ENCODE measurements at regions not wholly inside any gene's neighbourhood (a gene's known extent, or its start where the extent isn't known, plus 50 kb on each side); places are given as distances from the start of the nearest gene placed in this dataset.

DNA sequence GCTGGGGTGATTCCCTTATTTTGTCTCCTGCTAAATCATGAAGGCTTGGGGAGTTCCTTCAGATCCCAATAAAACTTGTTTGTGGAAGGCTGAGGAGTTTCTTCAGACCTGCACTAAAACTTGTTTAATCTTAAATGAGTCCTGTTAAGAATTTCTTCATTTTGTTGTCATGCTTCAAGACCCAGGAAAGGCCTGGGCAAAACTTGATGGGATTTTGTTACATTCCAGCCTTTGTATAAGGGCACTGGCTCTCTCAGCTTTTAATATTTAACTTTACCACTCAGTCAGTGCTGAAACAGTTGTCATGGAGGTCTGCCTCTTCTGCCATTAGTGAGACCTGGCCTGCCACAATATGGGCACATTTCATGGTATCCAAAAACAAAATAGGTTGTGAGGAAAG, 699.0 kb downstream of the ETS1 start:
- TF ChIP-seq, protein P1, sequence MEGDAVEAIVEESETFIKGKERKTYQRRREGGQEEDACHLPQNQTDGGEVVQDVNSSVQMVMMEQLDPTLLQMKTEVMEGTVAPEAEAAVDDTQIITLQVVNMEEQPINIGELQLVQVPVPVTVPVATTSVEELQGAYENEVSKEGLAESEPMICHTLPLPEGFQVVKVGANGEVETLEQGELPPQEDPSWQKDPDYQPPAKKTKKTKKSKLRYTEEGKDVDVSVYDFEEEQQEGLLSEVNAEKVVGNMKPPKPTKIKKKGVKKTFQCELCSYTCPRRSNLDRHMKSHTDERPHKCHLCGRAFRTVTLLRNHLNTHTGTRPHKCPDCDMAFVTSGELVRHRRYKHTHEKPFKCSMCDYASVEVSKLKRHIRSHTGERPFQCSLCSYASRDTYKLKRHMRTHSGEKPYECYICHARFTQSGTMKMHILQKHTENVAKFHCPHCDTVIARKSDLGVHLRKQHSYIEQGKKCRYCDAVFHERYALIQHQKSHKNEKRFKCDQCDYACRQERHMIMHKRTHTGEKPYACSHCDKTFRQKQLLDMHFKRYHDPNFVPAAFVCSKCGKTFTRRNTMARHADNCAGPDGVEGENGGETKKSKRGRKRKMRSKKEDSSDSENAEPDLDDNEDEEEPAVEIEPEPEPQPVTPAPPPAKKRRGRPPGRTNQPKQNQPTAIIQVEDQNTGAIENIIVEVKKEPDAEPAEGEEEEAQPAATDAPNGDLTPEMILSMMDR (IDR thresholded peaks at IDR 0.05; ENCODE audit: insufficient read depth, low read length), result no peak
- DNase-seq (ENCODE audit: low read depth), result no peak
- no peak overlapping the region for H3K4me3 ChIP-seq (ENCODE audit: low read depth, low read length)

DNA sequence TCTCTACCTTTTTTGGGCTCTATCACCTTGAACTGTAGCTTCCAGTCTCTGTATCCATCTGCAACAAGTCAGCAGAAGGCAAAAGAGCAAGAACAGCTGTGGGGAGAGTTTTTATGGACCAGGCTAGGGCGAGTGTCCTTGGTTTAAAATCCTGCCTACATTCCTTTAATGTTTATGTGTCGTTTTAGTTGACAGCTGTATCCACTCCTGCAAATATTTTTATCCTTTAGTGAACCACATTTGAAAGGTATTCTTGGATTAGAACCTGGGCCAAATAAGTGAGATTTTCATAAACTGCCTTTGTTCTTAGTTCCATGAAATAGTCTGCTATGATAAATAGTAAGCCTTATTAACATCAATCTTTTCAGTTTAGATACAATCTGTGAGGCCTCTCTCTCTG, 712.2 kb downstream of the ETS1 start:
- TF ChIP-seq, protein P1 (IDR thresholded peaks at IDR 0.05; ENCODE audit: insufficient read depth, low read length), result no peak
- H3K4me3 ChIP-seq (ENCODE audit: low read depth, low read length), result no peak overlapping the region
- DNase-seq (ENCODE audit: low read depth), result peak; percentile 7

DNA sequence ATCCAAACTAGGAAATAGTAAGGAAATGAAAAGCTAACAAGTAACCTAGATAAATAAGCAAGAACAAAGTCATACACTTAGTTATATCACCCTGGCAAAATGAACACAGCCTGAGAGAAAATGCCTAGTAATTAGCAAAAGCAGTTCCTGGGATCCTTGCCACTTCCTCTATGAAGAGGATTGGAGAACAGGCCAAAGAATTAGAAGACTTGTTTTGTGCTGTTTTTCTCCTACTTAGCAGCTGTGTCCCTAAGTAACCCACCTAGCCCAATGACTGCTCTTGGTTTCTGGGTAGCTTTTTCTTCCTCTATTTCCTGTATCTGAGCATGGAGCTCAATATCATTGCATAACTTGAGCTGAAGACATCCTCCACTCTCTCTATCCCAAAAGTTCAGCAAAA, 713.9 kb downstream of the ETS1 start:
- DNase-seq (ENCODE audit: low read depth), result no peak
- TF ChIP-seq, protein P1 (IDR thresholded peaks at IDR 0.05; ENCODE audit: insufficient read depth, low read length), result no peak

DNA sequence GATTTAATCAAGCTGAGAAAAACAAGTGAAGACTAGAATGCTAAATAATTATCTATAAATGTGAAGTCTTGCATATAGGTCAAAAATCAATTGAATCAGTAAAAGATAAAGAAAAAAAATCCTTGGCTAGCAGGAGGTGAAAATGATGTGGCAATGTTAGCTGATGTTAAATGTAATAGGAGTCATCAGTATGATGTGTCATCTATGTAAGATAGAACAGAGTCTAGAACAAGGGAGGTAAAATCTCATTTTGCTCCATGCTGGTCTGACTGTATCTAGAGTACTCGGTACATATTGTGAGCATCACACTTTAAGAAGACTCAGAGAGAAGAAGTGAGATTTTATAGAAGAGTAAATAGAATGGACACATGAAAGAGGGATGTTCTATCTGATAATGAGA, 721.2 kb downstream of the ETS1 start:
- TF ChIP-seq, protein P1 (IDR thresholded peaks at IDR 0.05; ENCODE audit: insufficient read depth, low read length), result no peak
- no peak for DNase-seq (ENCODE audit: low read depth)
- H3K4me3 ChIP-seq (ENCODE audit: low read depth, low read length), result no peak overlapping the region

More for the DNA sequence above, 713.9 kb downstream of the ETS1 start:
- no peak overlapping the region for H3K4me3 ChIP-seq (ENCODE audit: low read depth, low read length)

DNA sequence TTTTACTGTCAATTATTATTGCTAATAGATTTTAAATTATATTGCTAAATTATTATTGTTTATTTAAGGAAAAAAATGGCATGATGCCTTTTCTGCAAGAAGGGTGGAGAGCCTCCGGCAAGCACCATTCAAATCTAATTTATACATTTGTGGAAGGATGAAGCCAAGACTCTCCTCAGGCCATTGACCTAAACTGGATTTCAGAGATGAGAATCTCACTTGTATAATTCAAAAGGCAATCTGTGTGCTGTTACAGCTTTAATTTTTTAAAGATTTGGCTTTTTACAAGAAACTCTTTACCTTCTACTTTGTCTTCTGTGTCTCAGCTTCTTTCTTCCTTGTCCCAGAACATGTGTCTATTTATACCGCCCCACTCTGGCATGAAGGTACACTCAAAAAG, 722.5 kb downstream of the ETS1 start:
- no peak for DNase-seq (ENCODE audit: low read depth)
- TF ChIP-seq, protein P1 (IDR thresholded peaks at IDR 0.05; ENCODE audit: insufficient read depth, low read length), result no peak
- no peak overlapping the region for H3K4me3 ChIP-seq (ENCODE audit: low read depth, low read length)

DNA sequence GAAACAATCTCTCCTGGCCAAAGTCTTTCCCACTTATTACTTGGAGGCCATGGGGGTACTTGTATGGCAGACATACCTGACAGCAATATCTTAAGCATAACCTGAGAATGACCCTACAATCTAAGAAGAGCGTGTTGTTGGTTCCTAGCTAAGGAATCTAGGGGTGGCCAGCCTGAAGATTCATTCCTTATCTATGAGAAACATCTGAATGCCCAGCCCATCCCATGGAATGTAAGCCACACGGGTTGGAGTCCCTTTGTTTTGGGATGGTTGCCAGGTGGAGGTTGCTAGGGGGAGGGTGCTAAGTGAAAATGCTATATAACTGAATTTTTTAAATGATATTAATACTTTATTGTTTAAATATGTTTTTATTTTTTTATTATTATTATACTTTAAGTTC, 725.0 kb downstream of the ETS1 start:
- TF ChIP-seq, protein P1 (IDR thresholded peaks at IDR 0.05; ENCODE audit: insufficient read depth, low read length), result no peak
- DNase-seq (ENCODE audit: low read depth), result no peak
- no peak overlapping the region for H3K4me3 ChIP-seq (ENCODE audit: low read depth, low read length)

DNA sequence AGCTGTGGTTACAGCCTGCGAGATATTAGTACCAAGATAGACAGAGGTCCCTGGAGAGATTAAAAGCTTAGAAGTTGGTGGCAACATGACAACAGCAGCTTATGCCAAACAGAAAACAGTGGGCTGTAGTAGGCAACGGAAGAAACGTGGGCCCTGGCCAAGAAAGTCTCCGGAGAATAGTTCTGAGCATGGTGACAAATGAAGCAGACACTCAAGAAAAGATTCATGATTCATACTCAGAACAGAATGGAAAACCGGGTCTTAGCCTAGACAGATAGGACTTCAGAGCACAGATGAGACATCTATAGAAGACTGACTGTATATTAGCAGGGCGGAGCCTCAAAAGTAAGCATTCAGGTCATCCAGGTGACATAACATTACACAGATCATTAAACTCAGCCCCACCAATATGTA, 727.4 kb downstream of the ETS1 start:
- TF ChIP-seq, protein P1 (IDR thresholded peaks at IDR 0.05; ENCODE audit: insufficient read depth, low read length), result no peak
- no peak overlapping the region for H3K4me3 ChIP-seq (ENCODE audit: low read depth, low read length)
- no peak for DNase-seq (ENCODE audit: low read depth)

Measured in fibroblast of the aortic adventitia (primary cell).